ENCODE measurements at regions not wholly inside any gene's neighbourhood (a gene's known extent, or its start where the extent isn't known, plus 50 kb on each side); places are given as distances from the start of the nearest gene placed in this dataset.

GRCh38 chr4:81743731-81744435, 272.2 kb upstream of the RASGEF1B start:
- H3K36me3 ChIP-seq, result no peaks in the 10 kb centered on the region
- no peaks in the 10 kb centered on the region for H3K9me3 ChIP-seq
- TF ChIP-seq EP300 (IDR thresholded peaks at IDR 0.05; ENCODE audit: low read depth) (no peak), POLR2A (IDR thresholded peaks at IDR 0.05) (no peak), CTCF (IDR thresholded peaks at IDR 0.05) (no peak), POLR2AphosphoS5 (IDR thresholded peaks at IDR 0.05) (no peak)
- in situ Hi-C loops (cut with MboI; ENCODE audit: low pct_ligation_motif_present in 1 of 4, low pct_unique_long_range_greater_than_20kb in 1 of 4, low sequenced_read_pairs in 3 of 4), result no loop called here
- H3K27ac ChIP-seq, result no peak overlapping the region
- DNase-seq, result no peak
- 87 to 89% methylated on average over 5 to 9 of the region's 9 CpGs for WGBS, 2 donors (ENCODE audit: low coverage in 1 of 2)
- intact Hi-C loops (cut with DNase I; ENCODE audit: low total_unique reads), result no loop called here
- H3K27me3 ChIP-seq, result no peaks in the 10 kb centered on the region
- H3K4me1 ChIP-seq, result no peaks in the 10 kb centered on the region
- H3K4me3 ChIP-seq, result no peak overlapping the region

GRCh38 chr4:81740487-81740886, 268.8 kb upstream of the RASGEF1B start:
- no peak for TF ChIP-seq POLR2AphosphoS5 (IDR thresholded peaks at IDR 0.05)
- TF ChIP-seq POLR2A (IDR thresholded peaks at IDR 0.05), result no peak
- no peak for TF ChIP-seq EP300 (IDR thresholded peaks at IDR 0.05; ENCODE audit: low read depth)
- no peak for TF ChIP-seq CTCF (IDR thresholded peaks at IDR 0.05)
- in situ Hi-C loops (cut with MboI; ENCODE audit: low pct_ligation_motif_present in 1 of 4, low pct_unique_long_range_greater_than_20kb in 1 of 4, low sequenced_read_pairs in 3 of 4), result no loop called here
- Histone ChIP-seq H3K9me3 (no peaks in the 10 kb centered on the region), H3K27me3 (no peaks in the 10 kb centered on the region), H3K4me1 (no peaks in the 10 kb centered on the region), H3K27ac (no peak overlapping the region), H3K36me3 (no peaks in the 10 kb centered on the region), H3K4me3 (no peak overlapping the region)
- no peak for DNase-seq
- intact Hi-C loops (cut with DNase I; ENCODE audit: low total_unique reads), result no loop called here

GRCh38 chr4:81738891-81739290, 267.2 kb upstream of the RASGEF1B start:
- DNase-seq, result no peak
- Histone ChIP-seq H3K4me3 (no peak overlapping the region), H3K27me3 (no peaks in the 10 kb centered on the region), H3K36me3 (no peaks in the 10 kb centered on the region), H3K4me1 (no peaks in the 10 kb centered on the region), H3K9me3 (no peaks in the 10 kb centered on the region), H3K27ac (no peak overlapping the region)
- in situ Hi-C loops (cut with MboI; ENCODE audit: low pct_ligation_motif_present in 1 of 4, low pct_unique_long_range_greater_than_20kb in 1 of 4, low sequenced_read_pairs in 3 of 4), result no loop called here
- TF ChIP-seq EP300 (IDR thresholded peaks at IDR 0.05; ENCODE audit: low read depth) (no peak), POLR2A (IDR thresholded peaks at IDR 0.05) (no peak), CTCF (IDR thresholded peaks at IDR 0.05) (no peak), POLR2AphosphoS5 (IDR thresholded peaks at IDR 0.05) (no peak)
- intact Hi-C loops (cut with DNase I; ENCODE audit: low total_unique reads), result no loop called here

- no peak for DNase-seq
- TF ChIP-seq POLR2A (IDR thresholded peaks at IDR 0.05) (no peak), POLR2AphosphoS5 (IDR thresholded peaks at IDR 0.05) (no peak), CTCF (IDR thresholded peaks at IDR 0.05) (no peak), EP300 (IDR thresholded peaks at IDR 0.05; ENCODE audit: low read depth) (no peak)
- in situ Hi-C loops (cut with MboI; ENCODE audit: low pct_ligation_motif_present in 1 of 4, low pct_unique_long_range_greater_than_20kb in 1 of 4, low sequenced_read_pairs in 3 of 4) (no loop called here), intact Hi-C loops (cut with DNase I; ENCODE audit: low total_unique reads) (no loop called here)
- Histone ChIP-seq H3K4me1 (no peaks in the 10 kb centered on the region), H3K27ac (no peak overlapping the region), H3K4me3 (no peak overlapping the region), H3K27me3 (no peaks in the 10 kb centered on the region), H3K36me3 (no peaks in the 10 kb centered on the region), H3K9me3 (no peaks in the 10 kb centered on the region)
- WGBS, 2 donors (ENCODE audit: low coverage in 1 of 2), result 81% methylated on average over 2 of the region's 2 CpGs
These were observed 266.3 kb upstream of the RASGEF1B start for GRCh38 chr4:81737865-81738559.

All from transverse colon (tissue), 4 donors.